ENCODE measurements at regions not wholly inside any gene's neighbourhood (a gene's known extent, or its start where the extent isn't known, plus 50 kb on each side); places are given as distances from the start of the nearest gene placed in this dataset.

DNA sequence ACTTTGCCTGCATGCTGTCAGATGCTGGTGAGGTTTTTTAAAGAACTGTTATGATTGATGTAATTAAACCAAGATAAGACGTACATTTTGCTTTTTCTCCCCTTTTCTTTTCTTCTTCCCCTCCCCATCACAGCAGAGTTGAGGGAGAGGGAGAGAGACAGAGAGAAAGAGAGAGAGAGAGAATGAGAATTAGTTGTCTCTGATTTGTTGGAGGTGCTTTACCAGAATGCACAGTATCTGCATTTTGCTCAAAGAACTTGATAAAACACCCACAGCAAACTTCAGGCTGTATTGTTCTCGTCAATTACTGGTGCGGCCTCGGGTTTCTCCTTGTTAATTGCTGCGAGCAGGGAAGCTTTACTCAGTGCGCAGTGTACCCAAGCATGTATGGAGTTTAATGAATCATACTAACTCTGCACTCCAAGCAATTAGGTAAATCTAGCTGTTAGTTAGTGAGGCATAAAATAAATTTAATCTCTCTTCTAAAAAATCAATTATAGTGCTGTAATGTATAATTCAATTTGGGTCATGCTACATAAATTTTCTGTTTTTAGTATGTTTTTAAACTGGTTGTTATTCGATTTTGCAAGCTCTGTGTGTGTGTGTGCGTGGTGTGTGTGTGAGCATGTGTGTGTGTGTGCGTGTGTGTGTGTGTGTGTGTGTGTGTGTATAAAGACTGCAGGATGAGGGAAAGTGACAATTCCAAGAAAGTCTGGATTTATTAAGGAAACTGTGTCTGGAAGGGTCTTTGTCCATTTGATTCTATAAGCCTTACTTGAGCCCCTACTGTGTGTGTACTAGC lies 273.4 kb downstream of the TLE3 start:
- TF ChIP-seq, protein P1, sequence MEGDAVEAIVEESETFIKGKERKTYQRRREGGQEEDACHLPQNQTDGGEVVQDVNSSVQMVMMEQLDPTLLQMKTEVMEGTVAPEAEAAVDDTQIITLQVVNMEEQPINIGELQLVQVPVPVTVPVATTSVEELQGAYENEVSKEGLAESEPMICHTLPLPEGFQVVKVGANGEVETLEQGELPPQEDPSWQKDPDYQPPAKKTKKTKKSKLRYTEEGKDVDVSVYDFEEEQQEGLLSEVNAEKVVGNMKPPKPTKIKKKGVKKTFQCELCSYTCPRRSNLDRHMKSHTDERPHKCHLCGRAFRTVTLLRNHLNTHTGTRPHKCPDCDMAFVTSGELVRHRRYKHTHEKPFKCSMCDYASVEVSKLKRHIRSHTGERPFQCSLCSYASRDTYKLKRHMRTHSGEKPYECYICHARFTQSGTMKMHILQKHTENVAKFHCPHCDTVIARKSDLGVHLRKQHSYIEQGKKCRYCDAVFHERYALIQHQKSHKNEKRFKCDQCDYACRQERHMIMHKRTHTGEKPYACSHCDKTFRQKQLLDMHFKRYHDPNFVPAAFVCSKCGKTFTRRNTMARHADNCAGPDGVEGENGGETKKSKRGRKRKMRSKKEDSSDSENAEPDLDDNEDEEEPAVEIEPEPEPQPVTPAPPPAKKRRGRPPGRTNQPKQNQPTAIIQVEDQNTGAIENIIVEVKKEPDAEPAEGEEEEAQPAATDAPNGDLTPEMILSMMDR (IDR thresholded peaks at IDR 0.05): no peak
- no peak for TF ChIP-seq ZFX (IDR thresholded peaks at IDR 0.05; ENCODE audit: borderline replicate concordance)

Data from 22Rv1 (cell line).